GM10266 (cell line): ENCODE measurements at regions not wholly inside any gene's neighbourhood (a gene's known extent, or its start where the extent isn't known, plus 50 kb on each side); places are given as distances from the start of the nearest gene placed in this dataset.

Source experiments
- DNase-seq: peaks from one replicate; pipeline ENCODE4 v3.0.0; 2012; ENCODE audit errors: extremely low spot score
- CTCF ChIP-seq: IDR thresholded peaks from 2 replicates; pipeline ENCODE4 v1.5.1; 2012; ENCODE audit warnings: mild to moderate bottlenecking, low read depth; ENCODE audit not compliant: control insufficient read depth, insufficient read depth; ENCODE audit errors: missing control alignments

GRCh38 chr5:87110721-87111120, 157.0 kb upstream of the RASA1 start:
- no peak for DNase-seq
- TF ChIP-seq CTCF: no peak

- DNase-seq: no peak
- no peak for TF ChIP-seq CTCF
Observed at GRCh38 chr5:87113861-87114260, 153.8 kb upstream of the RASA1 start.

GRCh38 chr5:87114631-87115030, 153.1 kb upstream of the RASA1 start:
- no peak for DNase-seq
- TF ChIP-seq CTCF: no peak

- no peak for DNase-seq
- no peak for TF ChIP-seq CTCF
Observed at GRCh38 chr5:87115839-87116364, 151.8 kb upstream of the RASA1 start.

GRCh38 chr5:87116825-87117512, 150.7 kb upstream of the RASA1 start:
- TF ChIP-seq CTCF: no peak

GRCh38 chr5:87119588-87119987, 148.1 kb upstream of the RASA1 start:
- DNase-seq: no peak
- TF ChIP-seq CTCF: no peak

More at GRCh38 chr5:87116825-87117512, 150.7 kb upstream of the RASA1 start:
- DNase-seq: peak; percentile 48

- DNase-seq: no peak
- no peak for TF ChIP-seq CTCF
Observed at GRCh38 chr5:87120518-87121303, 147.0 kb upstream of the RASA1 start.
